GM12878 (cell line): ENCODE measurements at regions not wholly inside any gene's neighbourhood (a gene's known extent, or its start where the extent isn't known, plus 50 kb on each side); places are given as distances from the start of the nearest gene placed in this dataset.

ENCODE experiments used
- ATAC-seq: fragments of 200-7000 bp; cut with Tn5 transposase; 3 replicates; pipeline ENCODE4 v1.9.1; 2020; ENCODE audit warnings: mild to moderate bottlenecking, moderate library complexity
- BruUV-seq: library from RNA; stranded (reverse); fragments of 400-500 nt; replicated peaks from 2 replicates; lab custom pipeline; 2021; lab: Mats Ljungman, UMichigan
- CTCF ChIA-PET: fragments of 300-600 bp; sonication (Branson Sonifier 250); formaldehyde crosslinking; extraction: SDS; loops from one replicate; lab custom pipeline; 2021; ENCODE audit warnings: inconsistent platforms; lab: Yijun Ruan, JAX
- POLR2A ChIA-PET: fragments of 350-600 bp; formaldehyde crosslinking; extraction: SDS; loops from one replicate; lab custom pipeline; 2021; ENCODE audit warnings: inconsistent platforms; lab: Charles Lee
- RAD21 ChIA-PET: fragments of 300-600 bp; sonication (Branson Sonifier 250); formaldehyde crosslinking; loops from one replicate; lab custom pipeline; 2023; ENCODE audit warnings: antibody characterized with exemption; ENCODE audit not compliant: unreplicated experiment; lab: Charles Lee
- SMC1A ChIA-PET: fragments of 300-600 bp; sonication (Branson Sonifier 250); formaldehyde crosslinking; loops from one replicate; lab custom pipeline; 2023; ENCODE audit not compliant: unreplicated experiment, uncharacterized antibody; lab: Charles Lee
- DNase-seq: peaks from one replicate; pipeline ENCODE4 v3.0.0-alpha.2; 2011; ENCODE audit warnings: low read depth, low spot score
- FAIRE-seq: peaks from 3 replicates; lab custom pipeline; 2011; peaks lifted over from hg19 to GRCh38; lab: Jason Lieb, UNC
- H2AFZ ChIP-seq: 2 replicates; pipeline ENCODE4 v1.6.0; 2011; ENCODE audit warnings: low read depth, low read length, control low read depth; ENCODE audit not compliant: control insufficient read depth
- H3K27ac ChIP-seq: 2 replicates; pipeline ENCODE4 v1.5.1; 2011; ENCODE audit warnings: control low read depth; ENCODE audit not compliant: control insufficient read depth, insufficient read depth
- H3K27me3 ChIP-seq, 2 experiments: replicated peaks in 1 of 2; 2 replicates each; pipeline versions ENCODE4 v1.6.0 to v1.6.1; 2011; ENCODE audit warnings: low read length in 1 of 2; ENCODE audit not compliant: control insufficient read depth in 2 of 2, insufficient read depth in 2 of 2
- H3K36me3 ChIP-seq, 2 experiments: 2 replicates each; pipeline ENCODE4 v1.5.1; 2011; ENCODE audit warnings: low read length in 1 of 2; ENCODE audit not compliant: control insufficient read depth in 2 of 2, insufficient read depth in 2 of 2
- H3K4me1 ChIP-seq: 2 replicates; pipeline ENCODE4 v1.6.1; 2011; ENCODE audit warnings: mild to moderate bottlenecking, low read length, moderate library complexity, mixed read lengths; ENCODE audit not compliant: control insufficient read depth, insufficient read depth
- H3K4me2 ChIP-seq: 2 replicates; pipeline ENCODE4 v1.6.0; 2011; ENCODE audit warnings: control low read depth; ENCODE audit not compliant: control insufficient read depth, insufficient read depth
- H3K4me3 ChIP-seq: fragments of 200-600 bp; sonication (generic); 2 replicates; pipeline ENCODE4 v1.5.1; 2016
- H3K79me2 ChIP-seq: 2 replicates; pipeline ENCODE4 v1.6.0; 2011; ENCODE audit warnings: low read length; ENCODE audit not compliant: control insufficient read depth, insufficient read depth
- H3K9ac ChIP-seq: 2 replicates; pipeline ENCODE4 v1.8.0; 2011; ENCODE audit warnings: low read length, control low read depth, mixed read lengths; ENCODE audit not compliant: control insufficient read depth, insufficient read depth
- H3K9me3 ChIP-seq: replicated peaks from 3 replicates; pipeline ENCODE4 v1.5.1; 2011; ENCODE audit warnings: mild to moderate bottlenecking, low read length; ENCODE audit not compliant: control insufficient read depth, insufficient read depth
- H4K20me1 ChIP-seq: 2 replicates; pipeline ENCODE4 v1.6.0; 2011; ENCODE audit not compliant: control insufficient read depth, insufficient read depth
- BHLHE40 ChIP-seq, 2 experiments: fragments of 450-650 bp in 1 of 2; IDR thresholded peaks; 2 replicates each; pipeline ENCODE4 v1.6.1; 2011 to 2017; ENCODE audit warnings: low read depth in 2 of 2, borderline replicate concordance in 1 of 2, improper control_type of control experiment in 1 of 2, low read length in 1 of 2, mild to moderate bottlenecking in 1 of 2
- HDAC2 ChIP-seq: fragments of 200-600 bp; sonication (generic); IDR thresholded peaks from 2 replicates; pipeline ENCODE4 v1.6.1; 2017
- LARP7 ChIP-seq: fragments of 450-650 bp; IDR thresholded peaks from 2 replicates; pipeline ENCODE4 v1.6.1; 2017; ENCODE audit warnings: mild to moderate bottlenecking
- NBN ChIP-seq: fragments of 450-650 bp; IDR thresholded peaks from 2 replicates; pipeline ENCODE4 v1.6.1; 2016
- PAX5 ChIP-seq: IDR thresholded peaks from 2 replicates; pipeline ENCODE4 v1.6.1; 2011; ENCODE audit warnings: low read depth, low read length, borderline replicate concordance
- POLR2AphosphoS2 ChIP-seq: IDR thresholded peaks from 2 replicates; pipeline ENCODE4 v1.6.1; 2011; ENCODE audit warnings: low read depth, mild to moderate bottlenecking, low read length, improper control_type of control experiment, moderate library complexity
- RAD51 ChIP-seq: fragments of 450-650 bp; IDR thresholded peaks from 2 replicates; pipeline ENCODE4 v1.6.1; 2016; ENCODE audit warnings: moderate library complexity, mild to moderate bottlenecking, inconsistent platforms
- ZBED1 ChIP-seq: IDR thresholded peaks from 2 replicates; pipeline ENCODE4 v1.6.1; 2016; ENCODE audit warnings: borderline replicate concordance
- WGBS: methylation state at CpG from one replicate; pipeline ENCODE4 v1.1.6; 2016; ENCODE audit warnings: low lambda C conversion rate; ENCODE audit not compliant: insufficient replicate concordance, insufficient coverage; ENCODE audit errors: missing lambda C conversion rate; 5-methylcytosine and 5-hydroxymethylcytosine counted together
- in situ Hi-C: fragments of 300-500 bp; cut with MboI; formaldehyde crosslinking; loops from 9 replicates; pipeline ENCODE4 v1.14.3; 2018; ENCODE audit warnings: mixed read lengths
- intact Hi-C: fragments of 100-400 bp; cut with micrococcal nuclease; formaldehyde crosslinking; loops from one replicate; pipeline ENCODE4 v1.14.2; 2022; ENCODE audit not compliant: unreplicated experiment
- TF ChIP-seq, protein P1 (sequence below): IDR thresholded peaks from 2 replicates; pipeline ENCODE4 v1.6.1; 2011; ENCODE audit warnings: borderline replicate concordance, low read depth, mild to moderate bottlenecking, moderate library complexity, low read length; ENCODE audit not compliant: insufficient read depth, poor library complexity, severe bottlenecking

GRCh38 chr11:24264868-24265267 lies 232.0 kb upstream of the LUZP2 start:
- no peaks in the 10 kb centered on the region for H3K4me1 ChIP-seq
- TF ChIP-seq PAX5 = no peak
- TF ChIP-seq BHLHE40 (IDR thresholded peaks at IDR 0.05; ENCODE audit: borderline replicate concordance in 1 of 2, low read depth in 2 of 2, low read length in 1 of 2) = no peak
- TF ChIP-seq NBN = no peak
- no peak for TF ChIP-seq POLR2AphosphoS2
- TF ChIP-seq, protein P1, sequence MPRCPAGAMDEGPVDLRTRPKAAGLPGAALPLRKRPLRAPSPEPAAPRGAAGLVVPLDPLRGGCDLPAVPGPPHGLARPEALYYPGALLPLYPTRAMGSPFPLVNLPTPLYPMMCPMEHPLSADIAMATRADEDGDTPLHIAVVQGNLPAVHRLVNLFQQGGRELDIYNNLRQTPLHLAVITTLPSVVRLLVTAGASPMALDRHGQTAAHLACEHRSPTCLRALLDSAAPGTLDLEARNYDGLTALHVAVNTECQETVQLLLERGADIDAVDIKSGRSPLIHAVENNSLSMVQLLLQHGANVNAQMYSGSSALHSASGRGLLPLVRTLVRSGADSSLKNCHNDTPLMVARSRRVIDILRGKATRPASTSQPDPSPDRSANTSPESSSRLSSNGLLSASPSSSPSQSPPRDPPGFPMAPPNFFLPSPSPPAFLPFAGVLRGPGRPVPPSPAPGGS = no peak
- TF ChIP-seq LARP7 = no peak
- no peak for TF ChIP-seq RAD51
- no peak for TF ChIP-seq ZBED1
- no peak for TF ChIP-seq HDAC2
- no peak overlapping the region for H3K27ac ChIP-seq
- RAD21 ChIA-PET = no interaction called here
- DNase-seq (no peak), FAIRE-seq (no peak), ATAC-seq (no peak)
- SMC1A ChIA-PET = no interaction called here
- no peaks in the 10 kb centered on the region for H4K20me1 ChIP-seq
- H3K36me3 ChIP-seq = no peaks in the 10 kb centered on the region
- intact Hi-C loops = no loop called here
- H3K79me2 ChIP-seq = no peaks in the 10 kb centered on the region
- H2AFZ ChIP-seq = no peak overlapping the region
- POLR2A ChIA-PET = no interaction called here
- BruUV-seq = no TSS peak
- 6% methylated on average over 2 of the region's 2 CpGs for WGBS
- CTCF ChIA-PET = no interaction called here
- H3K27me3 ChIP-seq = no peaks in the 10 kb centered on the region
- H3K4me3 ChIP-seq = no peak overlapping the region
- H3K9me3 ChIP-seq = no peaks in the 10 kb centered on the region
- in situ Hi-C loops = no loop called here
- H3K4me2 ChIP-seq = no peak overlapping the region
- H3K9ac ChIP-seq = no peak overlapping the region
